Common myeloid progenitor, CD34-positive (primary cell): ENCODE measurements at regions not wholly inside any gene's neighbourhood (a gene's known extent, or its start where the extent isn't known, plus 50 kb on each side); places are given as distances from the start of the nearest gene placed in this dataset.

Source experiments
- CTCF ChIA-PET: fragments of 350-600 bp; sonication (Branson Sonifier 250); formaldehyde crosslinking; loops from one replicate; lab custom pipeline; 2021; ENCODE audit warnings: antibody characterized with exemption; lab: Charles Lee
- POLR2A ChIA-PET: fragments of 350-600 bp; sonication (Branson Sonifier 250); formaldehyde crosslinking; loops from one replicate; lab custom pipeline; 2021; ENCODE audit warnings: antibody characterized with exemption; lab: Charles Lee
- DNase-seq, 3 donors: peaks; one replicate each; pipeline versions ENCODE4 v3.0.0 to v3.0.0-alpha.2; 2013
- H3K27ac ChIP-seq, 2 experiments: 1 replicate in 1 of 2; 2 replicates in 1 of 2; pipeline ENCODE4 v1.7.0; 2013; ENCODE audit warnings: inconsistent platforms in 2 of 2, low read length in 2 of 2, mild to moderate bottlenecking in 2 of 2, low read depth in 1 of 2, moderate library complexity in 1 of 2; ENCODE audit not compliant: severe bottlenecking in 2 of 2, insufficient read depth in 1 of 2, poor library complexity in 1 of 2
- H3K27me3 ChIP-seq, 5 experiments: replicated peaks in 2 of 5; 1 replicate in 3 of 5; 2 replicates in 2 of 5; pipeline versions ENCODE4 v1.6.1 to v1.7.0; 2013; ENCODE audit warnings: low read length in 4 of 5, mild to moderate bottlenecking in 2 of 5, moderate library complexity in 2 of 5, inconsistent platforms in 1 of 5; ENCODE audit not compliant: insufficient read depth in 5 of 5, control insufficient read depth in 4 of 5
- H3K36me3 ChIP-seq, 4 experiments: 1 replicate in 2 of 4; 2 replicates in 2 of 4; pipeline versions ENCODE4 v1.6.1 to v1.7.0; 2013; ENCODE audit warnings: low read length in 3 of 4, control low read depth in 1 of 4, mild to moderate bottlenecking in 1 of 4; ENCODE audit not compliant: control insufficient read depth in 4 of 4, insufficient read depth in 4 of 4
- H3K4me1 ChIP-seq, 4 experiments: 1 replicate in 3 of 4; 2 replicates in 1 of 4; pipeline versions ENCODE4 v1.6.1 to v1.7.1; 2013; ENCODE audit warnings: low read length in 3 of 4, mild to moderate bottlenecking in 3 of 4, control low read depth in 1 of 4, inconsistent platforms in 1 of 4, moderate library complexity in 1 of 4; ENCODE audit not compliant: control insufficient read depth in 4 of 4, insufficient read depth in 4 of 4; ENCODE audit errors: control extremely low read depth in 1 of 4
- H3K4me3 ChIP-seq, 7 experiments: 1 replicate in 4 of 7; 2 replicates in 3 of 7; pipeline versions ENCODE4 v1.5.1 to v1.7.0; 2013; ENCODE audit warnings: mild to moderate bottlenecking in 7 of 7, low read length in 6 of 7, moderate library complexity in 6 of 7, inconsistent platforms in 2 of 7, low read depth in 2 of 7, control low read depth in 1 of 7; ENCODE audit not compliant: insufficient read depth in 4 of 7, control insufficient read depth in 1 of 7; ENCODE audit errors: extremely low read depth in 1 of 7
- H3K9me3 ChIP-seq, 5 experiments: 1 replicate in 4 of 5; 2 replicates in 1 of 5; pipeline versions ENCODE4 v1.6.1 to v1.7.1; 2013; ENCODE audit warnings: low read length in 4 of 5, mild to moderate bottlenecking in 2 of 5, inconsistent platforms in 1 of 5, low read depth in 1 of 5, moderate library complexity in 1 of 5; ENCODE audit not compliant: control insufficient read depth in 4 of 5, insufficient read depth in 2 of 5; ENCODE audit errors: control extremely low read depth in 1 of 5
- WGBS: methylation state at CpG from one replicate; pipeline ENCODE4 v1.1.5; 2013; ENCODE audit not compliant: insufficient coverage; 5-methylcytosine and 5-hydroxymethylcytosine counted together

- H3K9me3 ChIP-seq: no peaks in the 10 kb centered on the region
- H3K36me3 ChIP-seq: no peaks in the 10 kb centered on the region
- CTCF ChIA-PET: no interaction called here
- H3K4me1 ChIP-seq: peaks cover 0 to 4% (median 2%) of the 10 kb centered on the region in 4 experiments
- POLR2A ChIA-PET: no interaction called here
- H3K27ac ChIP-seq: no peak overlapping the region
- H3K4me3 ChIP-seq: no peak overlapping the region
- no CpG with 5 or more reads among the region's 2 CpGs for WGBS
- peak in 1 of 3 donors; percentile 4 for DNase-seq
- no peaks in the 10 kb centered on the region for H3K27me3 ChIP-seq
Measured at GRCh38 chr13:85616275-85616674, 182.9 kb downstream of the SLITRK6 start.

GRCh38 chr13:85615031-85615430, 184.2 kb downstream of the SLITRK6 start:
- Histone ChIP-seq H3K27ac (no peak overlapping the region), H3K27me3 (no peaks in the 10 kb centered on the region), H3K4me3 (no peak overlapping the region), H3K36me3 (no peaks in the 10 kb centered on the region), H3K4me1 (peaks cover 0 to 4% (median 2%) of the 10 kb centered on the region in 4 experiments), H3K9me3 (no peaks in the 10 kb centered on the region)
- DNase-seq: no peak
- POLR2A ChIA-PET: no interaction called here
- CTCF ChIA-PET: no interaction called here
- WGBS: 100% methylated on average over 2 of the region's 2 CpGs

GRCh38 chr13:85610024-85610423, 189.2 kb downstream of the SLITRK6 start:
- Histone ChIP-seq H3K27ac (no peak overlapping the region), H3K4me3 (no peak overlapping the region), H3K27me3 (no peaks in the 10 kb centered on the region), H3K4me1 (no peaks in the 10 kb centered on the region), H3K36me3 (no peaks in the 10 kb centered on the region), H3K9me3 (no peaks in the 10 kb centered on the region)
- CTCF ChIA-PET: interaction anchor here (0.6 kb wide), 1 partner anchor 609 kb away, joined by 3 read pairs; no protein-coding TSS in a partner anchor
- POLR2A ChIA-PET: no interaction called here
- DNase-seq: no peak
- 100% methylated on average over 1 of the region's 2 CpGs for WGBS

GRCh38 chr13:85608255-85608829, 190.9 kb downstream of the SLITRK6 start:
- Histone ChIP-seq H3K27ac (no peak overlapping the region), H3K9me3 (no peaks in the 10 kb centered on the region), H3K27me3 (no peaks in the 10 kb centered on the region), H3K4me1 (no peaks in the 10 kb centered on the region), H3K4me3 (no peak overlapping the region), H3K36me3 (no peaks in the 10 kb centered on the region)
- 95% methylated on average over 6 of the region's 7 CpGs for WGBS
- CTCF ChIA-PET: interaction anchor here (0.6 kb wide), 1 partner anchor 276 kb away, joined by 3 read pairs; no protein-coding TSS in a partner anchor
- POLR2A ChIA-PET: no interaction called here
- no peak for DNase-seq

DNA sequence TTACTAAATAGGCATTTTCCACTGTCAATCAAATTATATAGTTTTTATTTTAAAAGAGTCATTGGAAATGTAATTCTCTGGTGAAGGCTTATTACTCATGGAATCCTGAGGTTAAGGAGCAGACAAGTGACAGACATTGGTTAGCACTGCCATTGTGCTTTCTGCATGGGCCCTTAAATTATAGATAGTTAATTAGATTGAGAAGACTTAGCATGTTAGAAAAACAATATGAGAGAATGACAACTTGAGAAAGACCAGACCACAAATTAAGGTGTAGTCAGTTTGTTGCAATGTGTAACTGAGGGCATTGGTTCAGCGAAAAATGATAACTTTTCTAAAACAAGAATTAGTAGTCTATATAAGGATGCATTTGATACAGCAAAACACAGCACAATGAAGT, 195.5 kb downstream of the SLITRK6 start:
- no peaks in the 10 kb centered on the region for H3K36me3 ChIP-seq
- H3K27me3 ChIP-seq: no peaks in the 10 kb centered on the region
- CTCF ChIA-PET: no interaction called here
- no CpG with 5 or more reads among the region's 1 CpG for WGBS
- H3K9me3 ChIP-seq: no peaks in the 10 kb centered on the region
- H3K4me3 ChIP-seq: no peak overlapping the region
- no peaks in the 10 kb centered on the region for H3K4me1 ChIP-seq
- no peak for DNase-seq
- POLR2A ChIA-PET: no interaction called here
- no peak overlapping the region for H3K27ac ChIP-seq

DNA sequence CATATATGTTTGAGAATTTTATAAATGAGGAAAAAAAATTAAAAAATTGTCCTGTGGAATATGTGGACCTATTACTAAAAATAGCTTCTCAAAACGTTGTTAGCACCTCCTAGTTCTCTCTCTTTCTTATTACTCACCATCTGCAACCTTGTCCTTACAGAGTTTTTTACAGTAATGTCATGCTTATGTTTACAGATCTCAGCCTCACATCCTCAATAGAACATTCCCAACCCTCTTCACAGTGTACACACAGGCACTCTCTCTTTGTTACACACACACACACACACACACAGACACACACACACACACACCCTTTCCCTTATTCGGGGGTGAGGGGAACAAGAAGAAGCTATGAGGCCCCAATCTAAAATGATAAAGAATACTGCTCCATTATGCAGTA, 197.7 kb downstream of the SLITRK6 start:
- ChIA-PET POLR2A (no interaction called here), CTCF (no interaction called here)
- DNase-seq: no peak
- Histone ChIP-seq H3K4me1 (no peaks in the 10 kb centered on the region), H3K9me3 (no peaks in the 10 kb centered on the region), H3K27me3 (no peaks in the 10 kb centered on the region), H3K27ac (no peak overlapping the region), H3K36me3 (no peaks in the 10 kb centered on the region), H3K4me3 (no peak overlapping the region)
- 75% methylated on average over 1 of the region's 2 CpGs for WGBS

DNA sequence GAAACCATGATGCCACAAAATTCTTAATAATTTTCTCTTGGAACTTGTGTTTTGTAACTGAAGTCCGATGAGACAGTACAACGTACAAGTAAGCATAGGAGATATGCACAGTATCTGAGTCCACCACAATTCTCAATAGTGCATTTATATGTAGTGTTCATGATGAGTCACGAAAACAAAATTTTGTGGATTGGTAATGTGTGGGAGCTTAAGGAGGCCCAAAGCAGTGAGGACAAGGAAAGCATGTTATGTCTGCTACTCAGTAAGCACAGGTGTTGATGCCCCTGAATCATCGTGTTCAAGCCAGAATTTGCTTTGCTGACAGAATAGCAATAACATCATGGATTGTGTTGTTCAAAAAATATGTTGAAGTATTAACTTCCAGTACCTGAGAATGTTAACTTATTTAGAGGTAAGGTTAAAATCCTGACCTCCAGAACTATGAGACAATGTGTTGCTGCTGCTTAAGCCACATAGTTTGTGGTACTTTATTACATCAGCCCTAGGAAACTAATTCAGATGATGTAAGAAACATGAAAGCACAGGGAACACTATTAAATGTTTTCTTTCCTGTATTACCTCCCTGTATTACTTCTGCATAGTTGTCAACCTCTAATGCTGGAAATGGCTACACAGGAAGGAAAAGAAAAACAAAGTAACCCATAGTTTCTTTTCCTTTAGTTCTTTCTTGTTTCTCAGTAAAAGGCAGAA, 201.3 kb downstream of the SLITRK6 start:
- DNase-seq: no peak
- H3K36me3 ChIP-seq: no peaks in the 10 kb centered on the region
- CTCF ChIA-PET: no interaction called here
- no peaks in the 10 kb centered on the region for H3K4me1 ChIP-seq
- H3K9me3 ChIP-seq: no peaks in the 10 kb centered on the region
- no peak overlapping the region for H3K27ac ChIP-seq
- POLR2A ChIA-PET: no interaction called here
- WGBS: 100% methylated on average over 1 of the region's 4 CpGs
- no peak overlapping the region for H3K4me3 ChIP-seq
- no peaks in the 10 kb centered on the region for H3K27me3 ChIP-seq
